MCF 10A (cell line): ENCODE measurements at regions not wholly inside any gene's neighbourhood (a gene's known extent, or its start where the extent isn't known, plus 50 kb on each side); places are given as distances from the start of the nearest gene placed in this dataset.

Source experiments
- BruUV-seq: library from RNA; stranded (reverse); fragments of 400-500 nt; replicated peaks from 2 replicates; lab custom pipeline; 2021; lab: Mats Ljungman, UMichigan
- CTCF ChIA-PET: fragments of 300-600 bp; sonication (Branson Sonifier 250); formaldehyde crosslinking; extraction: SDS; loops from one replicate; lab custom pipeline; 2021; ENCODE audit warnings: antibody characterized with exemption, inconsistent platforms; lab: Yijun Ruan, JAX
- POLR2A ChIA-PET: fragments of 300-600, 350-650 bp; sonication (Branson Sonifier 250); formaldehyde crosslinking; extraction: SDS; loops from one replicate; lab custom pipeline; 2020; ENCODE audit warnings: antibody characterized with exemption, inconsistent platforms; lab: Yijun Ruan, JAX
- DNase-seq: peaks from one replicate; pipeline ENCODE4 v3.0.0-alpha.2; 2018; ENCODE audit not compliant: unreplicated experiment
- H3K27ac Mint-ChIP-seq: one replicate; pipeline ENCODE4 v1.8.0; 2022; ENCODE audit warnings: mild to moderate bottlenecking, low read depth, mixed read lengths; ENCODE audit not compliant: unreplicated experiment
- H3K27me3 Mint-ChIP-seq: one replicate; pipeline ENCODE4 v1.8.0; 2022; ENCODE audit warnings: mixed read lengths; ENCODE audit not compliant: insufficient read depth, unreplicated experiment
- H3K36me3 Mint-ChIP-seq: one replicate; pipeline ENCODE4 v1.8.0; 2022; ENCODE audit warnings: mild to moderate bottlenecking, moderate library complexity, mixed read lengths; ENCODE audit not compliant: insufficient read depth, unreplicated experiment
- H3K4me1 Mint-ChIP-seq: one replicate; pipeline ENCODE4 v1.8.0; 2022; ENCODE audit warnings: mixed read lengths; ENCODE audit not compliant: insufficient read depth, unreplicated experiment
- H3K4me3 Mint-ChIP-seq: one replicate; pipeline ENCODE4 v1.8.0; 2022; ENCODE audit warnings: mild to moderate bottlenecking, moderate library complexity, mixed read lengths; ENCODE audit not compliant: unreplicated experiment
- H3K9me3 Mint-ChIP-seq: one replicate; pipeline ENCODE4 v1.8.0; 2022; ENCODE audit warnings: mixed read lengths; ENCODE audit not compliant: unreplicated experiment
- CTCF ChIP-seq: fragments of 200-600 bp; IDR thresholded peaks from one replicate; pipeline ENCODE4 v1.8.0; 2022; ENCODE audit warnings: antibody characterized with exemption, mild to moderate bottlenecking; ENCODE audit not compliant: unreplicated experiment
- intact Hi-C: fragments of 100-400 bp; cut with micrococcal nuclease; formaldehyde crosslinking; loops from 2 replicates; pipeline ENCODE4 v1.14.1; 2022

- Mint-ChIP-seq H3K4me1 (no peaks in the 10 kb centered on the region), H3K27me3 (peaks cover 26% of the 10 kb centered on the region), H3K9me3 (peaks cover 7% of the 10 kb centered on the region), H3K36me3 (no peaks in the 10 kb centered on the region), H3K27ac (no peak overlapping the region), H3K4me3 (no peak overlapping the region)
- TF ChIP-seq CTCF: no peak
- DNase-seq: no peak
- intact Hi-C loops: no loop called here
- CTCF ChIA-PET: interaction anchor here (0.6 kb wide), 1 partner anchor 196 kb away, joined by 6 read pairs; no protein-coding TSS in a partner anchor
- no TSS peak for BruUV-seq
- POLR2A ChIA-PET: no interaction called here
Measured at GRCh38 chr5:84816160-84816559, 431.5 kb upstream of the EDIL3 start.

- H3K4me3 Mint-ChIP-seq: no peak overlapping the region
- intact Hi-C loops: no loop called here
- no peaks in the 10 kb centered on the region for H3K36me3 Mint-ChIP-seq
- TF ChIP-seq CTCF: no peak
- BruUV-seq: no TSS peak
- no peaks in the 10 kb centered on the region for H3K4me1 Mint-ChIP-seq
- H3K27ac Mint-ChIP-seq: no peak overlapping the region
- ChIA-PET POLR2A (no interaction called here), CTCF (no interaction called here)
- peaks cover 24% of the 10 kb centered on the region for H3K27me3 Mint-ChIP-seq
- no peaks in the 10 kb centered on the region for H3K9me3 Mint-ChIP-seq
- no peak for DNase-seq
Measured at GRCh38 chr5:84805473-84805872, 420.8 kb upstream of the EDIL3 start.

- intact Hi-C loops: loop anchor here (5.0 kb wide), 1 partner anchor 426 kb away; no protein-coding TSS in a partner anchor
- no peak for TF ChIP-seq CTCF
- Mint-ChIP-seq H3K27me3 (peaks cover 17% of the 10 kb centered on the region), H3K9me3 (no peaks in the 10 kb centered on the region), H3K36me3 (no peaks in the 10 kb centered on the region), H3K27ac (no peak overlapping the region), H3K4me3 (no peak overlapping the region), H3K4me1 (no peaks in the 10 kb centered on the region)
- ChIA-PET POLR2A (no interaction called here), CTCF (no interaction called here)
- BruUV-seq: no TSS peak
- no peak for DNase-seq
Measured at GRCh38 chr5:84796399-84796798, 411.7 kb upstream of the EDIL3 start.

GRCh38 chr5:84794486-84795035 lies 409.9 kb upstream of the EDIL3 start:
- Mint-ChIP-seq H3K9me3 (no peaks in the 10 kb centered on the region), H3K27me3 (peaks cover 14% of the 10 kb centered on the region), H3K36me3 (no peaks in the 10 kb centered on the region), H3K4me1 (no peaks in the 10 kb centered on the region), H3K27ac (no peak overlapping the region), H3K4me3 (no peak overlapping the region)
- no peak for TF ChIP-seq CTCF
- DNase-seq: no peak
- ChIA-PET CTCF (no interaction called here), POLR2A (no interaction called here)
- intact Hi-C loops: loop anchor here (5.0 kb wide), 1 partner anchor 428 kb away; no protein-coding TSS in a partner anchor
- no TSS peak for BruUV-seq
